SIG-M5 treated with dmso at 0.1 percent for 504 hours (cell line): ENCODE measurements at regions not wholly inside any gene's neighbourhood (a gene's known extent, or its start where the extent isn't known, plus 50 kb on each side); places are given as distances from the start of the nearest gene placed in this dataset.
"Not testable (repeated sequence)": the region's sequence is repeated elsewhere in the genome, so short reads cannot be mapped to it uniquely, and the experiment has no call there.

Source experiments
- DNase-seq: peaks from one replicate; lab custom pipeline; 2025; ENCODE audit not compliant: unreplicated experiment; lab: John Stamatoyannopoulos, UW

- no peak for DNase-seq
Measured at GRCh38 chr6:50899306-50899870, 80.7 kb downstream of the TFAP2B start.

GRCh38 chr6:50902260-50902659 is 83.6 kb downstream of the TFAP2B start:
- no peak for DNase-seq

DNA sequence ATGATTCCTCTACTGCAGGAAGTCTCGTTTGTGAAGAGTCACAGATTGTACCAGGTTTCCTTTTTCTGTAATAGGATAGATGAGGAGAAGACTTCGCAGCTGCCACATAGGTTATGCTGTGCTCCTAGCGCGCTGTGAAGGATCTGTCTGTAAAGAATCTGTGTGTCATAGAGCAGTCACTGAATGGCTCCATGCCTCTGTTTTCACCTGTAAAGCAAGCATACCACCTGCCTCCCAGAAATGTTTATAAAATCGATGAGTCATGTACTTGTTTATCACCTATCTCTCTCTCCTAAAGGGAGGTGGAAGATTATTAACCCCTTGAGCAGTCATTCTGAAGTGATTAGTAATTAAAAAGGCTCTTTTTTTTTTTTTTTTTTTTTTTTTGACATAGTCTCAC is 86.6 kb downstream of the TFAP2B start:
- DNase-seq, result no peak

DNA sequence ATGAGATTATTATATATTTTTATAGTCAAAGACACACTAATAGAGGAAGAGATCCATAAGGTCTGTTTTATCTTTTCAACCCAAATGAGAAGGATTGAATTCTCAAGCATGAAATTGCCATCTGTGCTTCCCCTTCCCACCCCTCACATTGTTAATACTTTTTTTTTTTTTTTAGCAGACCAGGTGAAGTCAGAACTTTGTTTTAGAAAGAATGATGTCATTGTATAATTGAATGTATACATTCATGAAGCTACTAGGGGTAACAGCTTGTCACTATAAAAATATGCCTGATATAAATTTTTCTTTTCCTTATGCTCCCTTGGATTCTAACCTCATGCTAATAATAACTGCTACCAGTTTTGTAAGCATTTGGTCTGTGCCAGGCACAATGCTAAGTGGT is 88.9 kb downstream of the TFAP2B start:
- no peak for DNase-seq

GRCh38 chr6:50913105-50913770 is 94.6 kb downstream of the TFAP2B start:
- no peak for DNase-seq

DNA sequence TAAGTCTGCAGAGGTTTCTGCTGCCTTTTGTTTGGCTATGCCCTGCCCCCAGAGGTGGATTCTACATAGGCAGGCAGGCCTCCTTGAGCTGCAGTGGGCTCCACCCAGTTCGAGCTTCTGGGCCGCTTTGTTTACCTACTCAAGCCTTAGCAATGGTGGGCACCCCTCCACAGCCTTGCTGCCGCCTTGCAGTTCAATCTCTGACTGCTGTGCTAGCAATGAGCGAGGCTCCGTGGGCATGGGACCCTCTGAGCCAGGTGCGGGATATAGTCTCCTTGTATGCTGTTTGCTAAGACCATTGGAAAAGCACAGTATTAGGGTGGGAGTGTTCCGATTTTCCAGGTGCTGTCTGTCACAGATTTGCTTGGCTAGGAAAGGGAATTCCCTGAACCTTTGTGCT is 102.7 kb downstream of the TFAP2B start:
- not testable (repeated sequence) for DNase-seq

DNA sequence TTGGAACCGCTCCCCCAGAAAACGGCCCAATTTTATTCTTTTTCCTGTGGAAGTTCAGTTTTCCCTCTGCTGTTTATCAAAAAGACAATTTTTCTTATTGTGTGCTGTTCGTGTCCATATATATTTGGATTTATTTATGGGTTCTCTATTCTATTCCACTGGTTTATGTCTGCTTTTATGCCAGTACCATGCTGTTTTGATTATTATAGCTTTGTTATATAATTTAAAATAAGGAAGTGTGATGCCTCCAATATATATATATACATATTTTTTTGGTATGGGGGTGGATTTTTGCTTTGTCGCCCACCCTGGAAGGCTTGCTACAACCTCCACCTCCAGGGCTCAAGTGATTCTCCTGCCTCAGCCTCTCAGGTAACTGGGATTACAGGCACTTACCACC is 103.3 kb downstream of the TFAP2B start:
- no peak for DNase-seq

DNA sequence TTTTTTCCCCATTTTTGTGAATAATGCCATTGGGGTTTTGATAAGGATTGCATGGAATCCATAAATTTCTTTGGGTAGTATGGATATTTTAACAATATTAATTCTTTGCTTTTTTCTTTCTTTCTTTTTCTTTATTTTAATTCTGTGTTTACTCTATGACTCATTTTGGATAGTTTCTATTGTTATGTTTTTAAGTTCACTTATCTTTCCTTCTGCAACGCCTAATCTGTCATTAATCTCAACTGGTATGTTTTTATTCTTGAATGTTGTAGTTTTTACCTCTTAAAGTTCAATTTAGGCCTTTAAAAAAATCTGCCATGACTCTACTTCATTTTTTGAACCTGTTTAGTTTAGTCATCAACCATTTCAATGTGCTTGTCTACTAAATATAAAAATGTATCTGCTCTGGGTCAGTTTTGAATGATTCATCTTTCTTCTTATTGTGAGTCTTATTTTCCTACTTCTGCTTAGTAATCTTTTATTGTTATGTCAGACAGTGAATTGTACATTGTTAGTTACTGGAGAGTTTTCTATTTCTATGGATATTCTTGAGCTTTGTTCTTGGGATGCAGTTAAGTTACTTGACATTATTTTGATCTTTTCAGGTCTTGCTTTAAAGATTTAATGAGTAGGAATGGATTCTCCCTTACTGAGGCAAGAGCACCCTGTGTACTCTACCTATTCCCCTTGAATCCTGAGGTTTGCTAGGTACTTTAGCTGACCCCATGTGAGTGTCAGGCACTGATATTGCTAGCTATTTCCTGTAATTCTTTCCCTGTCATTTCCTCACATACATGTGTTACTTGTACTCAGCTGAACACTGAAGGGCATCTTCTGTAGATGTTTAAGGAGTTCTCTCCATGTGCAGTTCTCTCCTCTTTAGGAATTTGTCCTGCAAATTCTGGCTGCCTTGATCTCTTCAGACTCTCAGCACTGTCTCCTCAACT is 104.2 kb downstream of the TFAP2B start:
- no peak for DNase-seq

- DNase-seq, result no peak
Measured at GRCh38 chr6:50924758-50925157, 106.1 kb downstream of the TFAP2B start.

DNA sequence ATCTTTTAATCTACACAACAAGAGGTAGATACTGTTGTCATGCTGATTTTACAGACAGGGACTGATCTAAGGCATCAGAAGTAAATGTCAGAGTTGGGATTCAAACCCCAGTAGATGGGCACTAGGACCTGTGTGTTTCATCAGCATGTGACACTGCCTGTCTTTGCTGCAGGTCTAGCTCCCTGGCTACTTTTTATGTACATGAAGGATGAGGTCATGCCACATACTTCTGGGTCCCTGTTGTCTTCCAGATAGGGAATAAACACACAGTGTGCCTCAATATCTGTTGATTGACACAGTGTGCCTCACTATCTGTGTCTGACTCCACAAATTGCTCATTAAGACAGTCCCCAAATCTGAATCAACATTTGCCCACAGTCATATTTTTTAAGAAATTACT is 106.9 kb downstream of the TFAP2B start:
- no peak for DNase-seq

GRCh38 chr6:50925981-50926380 is 107.3 kb downstream of the TFAP2B start:
- DNase-seq, result no peak

DNA sequence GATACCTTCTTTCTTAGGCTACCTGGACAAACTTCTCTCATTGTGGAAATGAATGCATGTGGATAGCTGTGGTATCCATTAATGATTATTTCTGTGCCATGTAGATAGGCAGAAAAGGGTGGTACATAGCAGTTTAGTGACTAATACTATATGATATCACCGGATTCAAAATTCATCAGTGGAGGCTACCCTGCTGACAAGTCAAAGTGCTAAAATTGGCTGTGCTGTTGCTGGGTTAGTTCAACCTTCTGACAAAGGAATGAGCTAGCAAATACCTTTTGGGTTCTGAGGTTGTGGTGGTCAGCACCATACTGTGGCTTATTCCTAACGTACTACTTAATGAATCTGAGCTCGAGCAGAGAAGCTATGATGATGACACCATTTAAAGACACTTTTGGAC is 109.1 kb downstream of the TFAP2B start:
- no peak for DNase-seq

DNA sequence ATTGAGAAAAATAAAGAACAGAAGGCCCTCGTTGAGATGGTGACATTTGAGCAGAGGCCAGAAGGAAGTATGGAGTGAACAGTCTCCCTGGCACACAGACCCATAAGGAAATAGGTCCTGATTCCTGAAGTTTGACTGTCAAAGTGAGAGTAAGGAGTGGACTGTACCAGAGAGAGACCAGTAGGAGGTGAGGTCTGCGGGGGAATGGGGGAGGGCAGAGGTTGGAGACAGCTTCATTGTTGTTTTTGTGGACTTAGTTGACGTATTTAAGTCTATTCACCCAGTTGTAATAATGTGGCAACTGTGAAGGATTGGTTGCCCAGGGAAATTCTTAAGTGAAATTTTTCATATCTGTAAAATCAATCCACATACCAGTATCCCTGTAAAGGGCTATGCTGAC is 110.7 kb downstream of the TFAP2B start:
- no peak for DNase-seq

DNA sequence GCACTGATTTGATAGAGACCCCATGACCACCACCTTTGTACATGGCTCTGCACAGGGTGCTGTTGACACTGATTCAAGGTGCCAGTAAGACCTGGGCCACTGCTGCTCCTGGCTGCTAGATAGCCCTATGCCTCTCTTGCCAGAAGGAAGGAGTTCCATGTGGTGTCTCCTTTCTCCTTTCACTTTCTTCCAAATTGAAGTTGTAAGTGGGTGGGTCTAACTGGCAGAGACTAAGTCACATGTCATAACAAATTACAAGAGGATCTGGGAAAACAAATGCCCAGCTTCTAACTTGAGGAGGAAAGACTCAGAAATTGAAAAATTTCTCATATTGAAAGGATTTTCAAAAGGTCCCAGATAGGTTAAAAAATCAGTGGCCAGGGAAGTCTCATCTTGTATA is 116.8 kb downstream of the TFAP2B start:
- no peak for DNase-seq

- DNase-seq, result no peak
Measured at GRCh38 chr6:50936277-50936681, 117.6 kb downstream of the TFAP2B start.

- DNase-seq, result no peak
Measured at GRCh38 chr6:50939931-50940330, 121.3 kb downstream of the TFAP2B start.

DNA sequence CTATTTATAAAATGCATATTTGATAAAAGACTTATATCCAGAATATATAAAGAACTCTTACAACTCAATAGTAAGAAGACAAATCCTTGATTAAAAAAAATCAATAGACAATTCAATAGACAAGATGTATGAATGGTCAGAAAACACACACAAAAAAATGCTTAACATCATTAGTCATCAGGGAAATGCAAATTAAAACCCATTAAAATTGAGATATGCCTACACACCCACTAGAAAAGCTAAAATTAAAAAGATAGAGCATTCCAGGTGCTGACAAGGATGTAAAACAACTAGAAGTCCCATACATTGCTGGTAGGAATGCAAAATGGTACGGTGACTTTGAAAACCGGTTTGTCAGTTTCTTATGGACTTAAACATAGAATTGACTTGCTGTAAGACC is 127.1 kb downstream of the TFAP2B start:
- no peak for DNase-seq

DNA sequence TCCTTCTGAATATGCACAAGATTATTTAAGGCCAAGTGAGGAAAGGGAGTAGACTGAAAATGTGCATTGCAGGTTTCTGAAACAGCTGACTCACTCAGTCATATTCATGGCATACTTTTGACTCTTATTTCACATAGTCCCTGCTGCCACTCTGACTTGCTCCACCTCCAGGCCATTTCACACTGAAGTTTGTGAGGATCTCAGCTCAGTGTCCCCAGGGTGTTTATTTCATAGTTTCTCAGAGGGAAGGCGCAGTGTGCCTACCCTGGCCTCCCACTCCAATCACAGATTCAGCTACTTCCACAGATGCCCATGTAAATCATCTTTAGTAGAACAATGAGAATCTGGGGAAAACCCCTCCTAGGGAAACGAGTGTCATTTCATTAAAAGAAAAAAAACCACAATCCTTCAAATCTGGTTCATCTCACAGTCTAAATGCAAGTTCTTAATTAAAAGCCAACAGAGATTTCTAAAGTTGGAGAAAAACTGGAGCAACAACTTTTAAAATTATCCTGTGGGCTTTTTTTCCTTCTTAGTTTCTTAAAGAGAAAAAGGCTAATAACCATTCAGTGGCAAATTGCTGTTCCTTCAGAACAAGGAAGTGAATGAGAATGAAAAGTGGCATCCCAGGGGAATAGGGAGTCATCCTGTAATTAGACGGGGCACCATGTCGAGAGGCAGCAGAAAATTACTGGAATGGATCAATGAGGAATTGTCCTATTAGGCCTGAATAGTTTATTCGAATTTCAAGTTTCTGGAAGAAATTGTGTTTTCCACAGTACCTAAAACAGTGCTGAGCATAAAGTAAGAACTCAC is 133.6 kb downstream of the TFAP2B start:
- DNase-seq, result peak; percentile 24

DNA sequence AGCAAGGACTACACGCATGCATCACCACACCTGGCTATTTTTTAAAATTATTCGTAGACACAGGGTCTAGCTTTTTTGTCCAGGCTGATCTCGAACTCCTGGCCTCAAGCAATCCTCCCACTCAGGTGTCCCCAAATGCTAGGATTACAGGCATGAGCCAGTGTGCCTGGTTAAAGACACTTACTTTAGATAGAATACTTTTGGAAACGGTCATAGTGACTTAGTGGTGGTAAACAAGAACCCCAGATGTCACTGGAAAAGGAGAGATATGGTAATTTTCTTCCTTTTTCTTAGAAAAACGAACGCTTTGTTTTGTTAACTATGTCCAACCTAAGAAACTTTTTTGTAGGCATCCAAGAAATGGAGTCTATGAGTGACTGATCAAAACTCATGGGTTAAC is 137.3 kb downstream of the TFAP2B start:
- DNase-seq, result no peak

DNA sequence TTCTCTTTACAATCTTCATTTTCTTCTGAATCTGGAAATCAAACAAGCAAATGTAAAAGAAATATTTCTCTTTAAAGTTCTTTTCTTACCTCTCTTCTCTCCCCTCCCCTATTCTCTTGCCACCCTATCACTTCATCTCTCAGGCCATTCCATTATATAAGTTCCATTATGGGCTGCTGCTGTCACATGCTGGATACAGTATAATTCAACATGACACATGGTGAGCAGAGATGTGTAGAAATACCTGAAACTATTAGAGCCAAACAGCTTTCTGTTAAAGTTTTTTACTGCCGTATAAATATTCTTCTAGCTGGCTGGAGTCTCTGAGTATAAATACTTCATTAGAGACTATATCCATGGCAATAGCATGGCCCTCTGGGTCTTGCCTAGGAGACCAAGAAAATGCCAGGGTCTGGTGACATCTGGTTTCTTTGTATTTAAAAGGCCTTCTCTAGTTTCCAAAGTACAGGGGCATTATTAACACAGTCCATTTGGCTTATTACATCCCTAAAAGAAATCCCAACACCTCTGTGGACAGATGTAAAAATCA is 139.6 kb downstream of the TFAP2B start:
- DNase-seq, result no peak

- DNase-seq, result no peak
Measured at GRCh38 chr6:50959081-50959641, 140.5 kb downstream of the TFAP2B start.
